B cell (primary cell): ENCODE measurements at regions not wholly inside any gene's neighbourhood (a gene's known extent, or its start where the extent isn't known, plus 50 kb on each side); places are given as distances from the start of the nearest gene placed in this dataset.

Experiments
- EZH2 ChIP-seq: IDR thresholded peaks from 2 replicates; pipeline ENCODE4 v1.6.1; 2012; ENCODE audit warnings: borderline replicate concordance, low read depth, mild to moderate bottlenecking, moderate library complexity, low read length; ENCODE audit not compliant: insufficient read depth, poor library complexity, severe bottlenecking
- TF ChIP-seq, protein P1 (sequence below): fragments of 200-600 bp; IDR thresholded peaks from one replicate; pipeline ENCODE4 v1.8.0; 2022; ENCODE audit warnings: antibody characterized with exemption, mild to moderate bottlenecking

GRCh38 chr2:176637486-176638166, 368.4 kb downstream of the MTX2 start:
- TF ChIP-seq, protein P1, sequence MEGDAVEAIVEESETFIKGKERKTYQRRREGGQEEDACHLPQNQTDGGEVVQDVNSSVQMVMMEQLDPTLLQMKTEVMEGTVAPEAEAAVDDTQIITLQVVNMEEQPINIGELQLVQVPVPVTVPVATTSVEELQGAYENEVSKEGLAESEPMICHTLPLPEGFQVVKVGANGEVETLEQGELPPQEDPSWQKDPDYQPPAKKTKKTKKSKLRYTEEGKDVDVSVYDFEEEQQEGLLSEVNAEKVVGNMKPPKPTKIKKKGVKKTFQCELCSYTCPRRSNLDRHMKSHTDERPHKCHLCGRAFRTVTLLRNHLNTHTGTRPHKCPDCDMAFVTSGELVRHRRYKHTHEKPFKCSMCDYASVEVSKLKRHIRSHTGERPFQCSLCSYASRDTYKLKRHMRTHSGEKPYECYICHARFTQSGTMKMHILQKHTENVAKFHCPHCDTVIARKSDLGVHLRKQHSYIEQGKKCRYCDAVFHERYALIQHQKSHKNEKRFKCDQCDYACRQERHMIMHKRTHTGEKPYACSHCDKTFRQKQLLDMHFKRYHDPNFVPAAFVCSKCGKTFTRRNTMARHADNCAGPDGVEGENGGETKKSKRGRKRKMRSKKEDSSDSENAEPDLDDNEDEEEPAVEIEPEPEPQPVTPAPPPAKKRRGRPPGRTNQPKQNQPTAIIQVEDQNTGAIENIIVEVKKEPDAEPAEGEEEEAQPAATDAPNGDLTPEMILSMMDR = no peak
- peak; percentile 39 for TF ChIP-seq EZH2
